Iris pigment epithelial cell (primary cell): ENCODE measurements at regions not wholly inside any gene's neighbourhood (a gene's known extent, or its start where the extent isn't known, plus 50 kb on each side); places are given as distances from the start of the nearest gene placed in this dataset.
A peak's percentile ranks its signal among the peaks of the same experiment; 100 is the strongest.
"Not testable (repeated sequence)": the region's sequence is repeated elsewhere in the genome, so short reads cannot be mapped to it uniquely, and the experiment has no call there.

Experiments
- DNase-seq: peaks from one replicate; pipeline ENCODE4 v3.0.0-alpha.2; 2011; ENCODE audit warnings: low read depth

- no peak for DNase-seq
Observed at GRCh38 chr12:107590413-107590812, 95.2 kb upstream of the PWP1 start.

GRCh38 chr12:107590814-107591375, 94.7 kb upstream of the PWP1 start:
- no peak for DNase-seq

- DNase-seq: peak; percentile 11
Observed at GRCh38 chr12:107593713-107594381, 91.8 kb upstream of the PWP1 start.

- peak; percentile 52 for DNase-seq
Observed at GRCh38 chr12:107594995-107595394, 90.6 kb upstream of the PWP1 start.

- no peak for DNase-seq
Observed at GRCh38 chr12:107597695-107598410, 87.7 kb upstream of the PWP1 start.

- no peak for DNase-seq
Observed at GRCh38 chr12:107598906-107599305, 86.7 kb upstream of the PWP1 start.

- no peak for DNase-seq
Observed at GRCh38 chr12:107600581-107601144, 84.9 kb upstream of the PWP1 start.

GRCh38 chr12:107602446-107602845, 83.2 kb upstream of the PWP1 start:
- no peak for DNase-seq

- no peak for DNase-seq
Observed at GRCh38 chr12:107605293-107605692, 80.3 kb upstream of the PWP1 start.

GRCh38 chr12:107607464-107608392, 77.9 kb upstream of the PWP1 start:
- peak; percentile 65 for DNase-seq

- DNase-seq: not testable (repeated sequence)
Observed at GRCh38 chr12:107608779-107609178, 76.8 kb upstream of the PWP1 start.

GRCh38 chr12:107610021-107610859, 75.4 kb upstream of the PWP1 start:
- peak; percentile 56 for DNase-seq

GRCh38 chr12:107612508-107612907, 73.1 kb upstream of the PWP1 start:
- peak; percentile 16 for DNase-seq

GRCh38 chr12:107616941-107617340, 68.7 kb upstream of the PWP1 start:
- DNase-seq: no peak

- no peak for DNase-seq
Observed at GRCh38 chr12:107618106-107618505, 67.5 kb upstream of the PWP1 start.

- no peak for DNase-seq
Observed at GRCh38 chr12:107619831-107620230, 65.8 kb upstream of the PWP1 start.

GRCh38 chr12:107622001-107622400, 63.6 kb upstream of the PWP1 start:
- DNase-seq: peak; percentile 31

- no peak for DNase-seq
Observed at GRCh38 chr12:107624493-107624892, 61.1 kb upstream of the PWP1 start.

- no peak for DNase-seq
Observed at GRCh38 chr12:107631715-107632114, 53.9 kb upstream of the PWP1 start.

- DNase-seq: peak; percentile 56
Observed at GRCh38 chr12:107632246-107632645, 53.4 kb upstream of the PWP1 start.

- no peak for DNase-seq
Observed at GRCh38 chr12:107634530-107634929, 51.1 kb upstream of the PWP1 start.
